Ovary (tissue), 3 donors: ENCODE measurements at regions not wholly inside any gene's neighbourhood (a gene's known extent, or its start where the extent isn't known, plus 50 kb on each side); places are given as distances from the start of the nearest gene placed in this dataset.

Experiments used
- CTCF ChIP-seq, 3 donors: fragments of 450-650 bp in 2 of 3; fragments of 200-600 bp in 1 of 3; IDR thresholded peaks; one replicate each; pipeline versions ENCODE4 v1.5.1 to v1.8.0; 2016 to 2022; ENCODE audit warnings: antibody characterized with exemption in 3 of 3, mild to moderate bottlenecking in 1 of 3
- EP300 ChIP-seq: sonication (generic); formaldehyde crosslinking; IDR thresholded peaks from one replicate; pipeline ENCODE4 v1.6.1; 2017; ENCODE audit warnings: antibody characterized with exemption
- donor health status: DM: no; HTN: no; CAD: no.

DNA sequence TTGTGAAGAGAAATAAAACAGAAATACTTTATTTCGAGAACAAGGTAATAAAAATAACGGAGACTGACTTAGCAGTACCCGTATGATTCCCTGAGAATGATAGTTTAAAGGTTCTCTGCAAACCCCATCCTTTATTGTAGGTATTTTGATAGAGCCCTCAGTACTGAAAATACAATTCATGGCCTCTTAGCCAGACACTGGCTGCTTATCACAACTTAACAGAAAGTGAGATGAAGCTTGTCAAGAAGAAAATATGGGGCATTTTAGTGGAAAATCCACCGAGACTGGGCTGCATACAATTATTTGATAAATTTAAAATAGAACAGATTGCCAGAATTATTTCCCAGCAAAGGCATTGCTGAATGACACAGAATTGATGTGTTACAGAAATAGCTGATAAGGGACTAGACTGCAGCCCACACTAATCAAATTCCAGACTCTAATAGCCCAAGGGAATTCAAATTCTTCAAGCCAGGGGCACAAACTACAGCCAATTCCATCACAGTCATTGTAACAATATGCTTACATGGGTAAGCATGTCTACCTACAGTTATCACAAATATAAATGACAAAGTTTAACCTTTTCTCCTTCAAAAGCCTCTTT is 521.9 kb downstream of the PLOD2 start:
- TF ChIP-seq EP300 (no peak), CTCF (IDR thresholded peaks at IDR 0.05) (no peak)
